Endodermal cell (in vitro differentiated cells): ENCODE measurements at regions not wholly inside any gene's neighbourhood (a gene's known extent, or its start where the extent isn't known, plus 50 kb on each side); places are given as distances from the start of the nearest gene placed in this dataset.

Source experiments
- DNase-seq: peaks from one replicate; pipeline ENCODE4 v3.0.0-alpha.2; 2017
- H3K27ac ChIP-seq: 2 replicates; pipeline ENCODE4 v1.5.1; 2013; ENCODE audit warnings: mild to moderate bottlenecking, low read depth, low read length, moderate library complexity
- H3K27me3 ChIP-seq: 2 replicates; pipeline ENCODE4 v1.6.1; 2013; ENCODE audit warnings: mild to moderate bottlenecking, low read length, moderate library complexity; ENCODE audit not compliant: insufficient read depth, control insufficient read depth, poor library complexity, severe bottlenecking
- H3K36me3 ChIP-seq: 2 replicates; pipeline ENCODE4 v1.7.0; 2013; ENCODE audit warnings: mild to moderate bottlenecking, low read length, moderate library complexity; ENCODE audit not compliant: control insufficient read depth, insufficient read depth
- H3K4me1 ChIP-seq: one replicate; pipeline ENCODE4 v1.7.0; 2013; ENCODE audit warnings: low read length; ENCODE audit not compliant: control insufficient read depth, insufficient read depth
- H3K4me3 ChIP-seq: 2 replicates; pipeline ENCODE4 v1.5.1; 2013; ENCODE audit warnings: mild to moderate bottlenecking, low read length, moderate library complexity
- H3K9ac ChIP-seq: 2 replicates; pipeline ENCODE4 v1.6.1; 2013; ENCODE audit warnings: mild to moderate bottlenecking, low read length, moderate library complexity; ENCODE audit not compliant: poor library complexity, severe bottlenecking; ENCODE audit errors: extremely low read depth
- H3K9me3 ChIP-seq: 2 replicates; pipeline ENCODE4 v1.6.1; 2013; ENCODE audit warnings: mild to moderate bottlenecking, low read length, moderate library complexity; ENCODE audit not compliant: control insufficient read depth
- H3K27ac Mint-ChIP-seq: 2 replicates; pipeline ENCODE4 v1.8.0; 2020; ENCODE audit warnings: mixed read lengths
- H3K27me3 Mint-ChIP-seq: 2 replicates; pipeline ENCODE4 v1.8.0; 2021; ENCODE audit warnings: mild to moderate bottlenecking, mixed read lengths; ENCODE audit not compliant: insufficient read depth
- H3K36me3 Mint-ChIP-seq: 2 replicates; pipeline ENCODE4 v1.8.0; 2020; ENCODE audit warnings: low read depth, mixed read lengths
- H3K4me1 Mint-ChIP-seq: 2 replicates; pipeline ENCODE4 v1.8.0; 2020; ENCODE audit warnings: mixed read lengths
- H3K4me3 Mint-ChIP-seq: 2 replicates; pipeline ENCODE4 v1.8.0; 2020; ENCODE audit warnings: mild to moderate bottlenecking, moderate library complexity, mixed read lengths
- H3K9me3 Mint-ChIP-seq: 2 replicates; pipeline ENCODE4 v1.8.0; 2020; ENCODE audit warnings: mild to moderate bottlenecking, mixed read lengths
- WGBS, 2 experiments: methylation state at CpG; one replicate each; pipeline versions ENCODE4 v1.1.5 to v1.1.7; 2013; ENCODE audit warnings: missing lambda C conversion rate in 2 of 2, mixed read lengths in 1 of 2; ENCODE audit not compliant: insufficient coverage in 1 of 2, insufficient read length in 1 of 2; 5-methylcytosine and 5-hydroxymethylcytosine counted together
- TF ChIP-seq, protein P1 (sequence below): fragments of 200-600 bp; sonication (generic); conservative IDR thresholded peaks from 2 replicates; pipeline ENCODE4 v1.5.0; 2021; ENCODE audit warnings: antibody characterized with exemption, mild to moderate bottlenecking

DNA sequence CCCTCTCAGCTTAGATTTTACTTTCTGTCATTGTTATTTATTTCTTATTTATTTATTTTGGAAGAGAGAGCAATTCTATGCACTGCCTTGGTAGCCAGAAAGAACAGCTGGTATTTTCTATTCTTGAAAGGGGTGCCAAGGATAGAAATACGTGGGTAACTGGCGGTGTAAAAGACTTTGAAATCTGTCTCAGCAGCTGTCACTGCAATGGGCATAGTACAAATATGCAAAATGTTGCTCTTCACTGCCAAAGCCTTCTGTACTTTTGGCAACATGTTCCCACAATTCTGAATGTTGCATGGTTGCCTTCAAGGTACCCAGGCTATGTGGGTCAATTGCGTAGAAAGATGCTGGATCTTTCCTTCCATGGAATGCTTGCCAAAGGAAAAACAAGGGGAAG lies 230.2 kb upstream of the EDIL3 start:
- H3K4me3 ChIP-seq = no peak overlapping the region
- no peaks in the 10 kb centered on the region for H3K4me1 Mint-ChIP-seq
- H3K36me3 ChIP-seq = no peaks in the 10 kb centered on the region
- no peak overlapping the region for H3K27ac ChIP-seq
- H3K4me1 ChIP-seq = no peaks in the 10 kb centered on the region
- no peaks in the 10 kb centered on the region for H3K36me3 Mint-ChIP-seq
- H3K27me3 ChIP-seq = no peaks in the 10 kb centered on the region
- WGBS, 2 experiments = 96% methylated on average over 2 to 3 of the region's 3 CpGs
- H3K27ac Mint-ChIP-seq = no peak overlapping the region
- H3K9me3 ChIP-seq = no peaks in the 10 kb centered on the region
- no peaks in the 10 kb centered on the region for H3K27me3 Mint-ChIP-seq
- H3K9me3 Mint-ChIP-seq = no peaks in the 10 kb centered on the region
- no peak overlapping the region for H3K4me3 Mint-ChIP-seq
- TF ChIP-seq, protein P1, sequence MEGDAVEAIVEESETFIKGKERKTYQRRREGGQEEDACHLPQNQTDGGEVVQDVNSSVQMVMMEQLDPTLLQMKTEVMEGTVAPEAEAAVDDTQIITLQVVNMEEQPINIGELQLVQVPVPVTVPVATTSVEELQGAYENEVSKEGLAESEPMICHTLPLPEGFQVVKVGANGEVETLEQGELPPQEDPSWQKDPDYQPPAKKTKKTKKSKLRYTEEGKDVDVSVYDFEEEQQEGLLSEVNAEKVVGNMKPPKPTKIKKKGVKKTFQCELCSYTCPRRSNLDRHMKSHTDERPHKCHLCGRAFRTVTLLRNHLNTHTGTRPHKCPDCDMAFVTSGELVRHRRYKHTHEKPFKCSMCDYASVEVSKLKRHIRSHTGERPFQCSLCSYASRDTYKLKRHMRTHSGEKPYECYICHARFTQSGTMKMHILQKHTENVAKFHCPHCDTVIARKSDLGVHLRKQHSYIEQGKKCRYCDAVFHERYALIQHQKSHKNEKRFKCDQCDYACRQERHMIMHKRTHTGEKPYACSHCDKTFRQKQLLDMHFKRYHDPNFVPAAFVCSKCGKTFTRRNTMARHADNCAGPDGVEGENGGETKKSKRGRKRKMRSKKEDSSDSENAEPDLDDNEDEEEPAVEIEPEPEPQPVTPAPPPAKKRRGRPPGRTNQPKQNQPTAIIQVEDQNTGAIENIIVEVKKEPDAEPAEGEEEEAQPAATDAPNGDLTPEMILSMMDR = no peak
- no peak overlapping the region for H3K9ac ChIP-seq
- DNase-seq = no peak

DNA sequence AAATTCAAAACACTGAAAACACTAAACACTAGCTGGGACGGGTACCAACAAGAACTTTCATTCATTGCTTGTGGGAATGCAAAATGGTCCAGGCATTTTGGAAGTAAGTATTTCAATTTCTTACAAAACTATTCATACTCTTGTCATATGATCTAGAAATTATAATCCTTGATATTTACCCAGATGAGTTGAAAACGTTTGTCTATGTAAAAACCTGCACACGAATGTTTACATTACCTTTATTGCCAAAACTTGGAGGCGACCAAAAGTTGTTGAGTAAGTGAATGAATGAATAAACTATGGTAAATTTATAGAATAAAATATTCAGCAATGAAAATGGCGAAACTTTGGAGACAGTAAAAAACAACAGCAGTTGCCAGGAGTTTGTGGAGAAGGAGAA lies 222.1 kb upstream of the EDIL3 start:
- TF ChIP-seq, protein P1 = no peak
- Histone ChIP-seq H3K9ac (no peak overlapping the region), H3K36me3 (no peaks in the 10 kb centered on the region), H3K9me3 (no peaks in the 10 kb centered on the region), H3K27ac (no peak overlapping the region), H3K27me3 (no peaks in the 10 kb centered on the region), H3K4me1 (no peaks in the 10 kb centered on the region), H3K4me3 (no peak overlapping the region)
- no peaks in the 10 kb centered on the region for H3K9me3 Mint-ChIP-seq
- H3K36me3 Mint-ChIP-seq = no peaks in the 10 kb centered on the region
- H3K4me1 Mint-ChIP-seq = peaks cover 2% of the 10 kb centered on the region
- 80 to 95% methylated on average over 3 to 5 of the region's 5 CpGs for WGBS, 2 experiments
- H3K4me3 Mint-ChIP-seq = no peak overlapping the region
- no peak overlapping the region for H3K27ac Mint-ChIP-seq
- no peak for DNase-seq
- no peaks in the 10 kb centered on the region for H3K27me3 Mint-ChIP-seq

DNA sequence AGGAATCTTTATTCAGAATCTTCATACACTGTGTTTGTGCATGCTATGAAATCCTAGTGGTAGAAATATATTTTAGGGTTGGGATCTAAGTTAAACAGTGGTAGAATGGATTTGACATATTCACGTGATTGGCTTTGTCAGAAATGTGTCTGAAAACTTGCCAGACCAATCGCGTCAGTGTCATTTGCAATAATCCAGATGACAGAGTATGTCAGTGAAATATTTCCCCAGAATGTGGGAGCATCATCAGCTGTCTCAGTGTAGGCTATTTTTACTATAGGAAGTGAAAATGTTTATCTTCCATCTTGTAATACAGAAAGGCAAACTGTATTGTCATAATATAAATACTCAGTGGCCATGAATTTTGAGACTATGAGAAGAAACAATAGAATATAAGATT lies 220.6 kb upstream of the EDIL3 start:
- H3K4me3 Mint-ChIP-seq = no peak overlapping the region
- Histone ChIP-seq H3K27me3 (no peaks in the 10 kb centered on the region), H3K9ac (no peak overlapping the region), H3K9me3 (no peaks in the 10 kb centered on the region), H3K36me3 (no peaks in the 10 kb centered on the region), H3K4me1 (no peaks in the 10 kb centered on the region), H3K4me3 (no peak overlapping the region), H3K27ac (no peak overlapping the region)
- no peak overlapping the region for H3K27ac Mint-ChIP-seq
- no peak for DNase-seq
- H3K9me3 Mint-ChIP-seq = no peaks in the 10 kb centered on the region
- H3K4me1 Mint-ChIP-seq = peaks cover 2% of the 10 kb centered on the region
- WGBS, 2 experiments = 87 to 91% methylated on average over 3 of the region's 3 CpGs
- no peaks in the 10 kb centered on the region for H3K27me3 Mint-ChIP-seq
- no peaks in the 10 kb centered on the region for H3K36me3 Mint-ChIP-seq
- TF ChIP-seq, protein P1 = no peak
